HUDEP-2 (cell line): ENCODE measurements at regions not wholly inside any gene's neighbourhood (a gene's known extent, or its start where the extent isn't known, plus 50 kb on each side); places are given as distances from the start of the nearest gene placed in this dataset.

Experiments used
- DNase-seq, 76 experiments: peaks; one replicate each; lab custom pipeline; 2025; ENCODE audit not compliant: unreplicated experiment in 76 of 76; lab: John Stamatoyannopoulos, UW

DNA sequence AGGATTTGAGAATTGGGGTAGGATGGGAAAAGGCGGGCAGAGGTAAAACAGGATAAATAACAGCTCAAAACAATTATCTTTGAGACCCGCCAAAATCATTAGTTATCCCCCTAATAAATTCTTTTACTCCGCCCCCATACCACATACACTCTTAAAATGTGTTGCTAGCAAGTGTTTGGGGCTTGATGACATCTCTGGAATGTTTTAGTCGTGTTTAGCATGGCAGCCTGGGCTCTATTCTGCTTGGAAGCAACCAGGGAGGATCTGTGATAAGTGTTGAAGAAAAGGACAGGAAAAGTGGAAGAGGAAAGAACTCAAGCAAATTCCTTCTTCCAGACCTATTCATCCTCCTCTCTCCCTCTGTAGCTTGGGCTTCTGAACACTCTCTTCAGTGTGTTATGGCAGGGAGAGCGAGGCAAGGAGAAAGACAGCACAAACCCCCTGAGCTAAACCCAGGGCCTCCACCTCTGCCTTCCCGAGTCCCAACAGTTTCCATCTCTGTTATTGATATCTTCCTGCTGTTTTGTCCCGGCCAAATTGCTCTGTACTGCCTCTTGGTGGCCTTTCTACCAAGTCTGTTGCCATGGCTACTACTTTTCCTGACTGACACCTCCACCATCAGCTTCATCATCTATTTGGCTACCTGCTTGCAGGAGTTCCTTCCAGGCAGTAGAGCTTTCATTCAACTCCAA lies 135.8 kb downstream of the RPL22L1 start:
- no peak for DNase-seq

DNA sequence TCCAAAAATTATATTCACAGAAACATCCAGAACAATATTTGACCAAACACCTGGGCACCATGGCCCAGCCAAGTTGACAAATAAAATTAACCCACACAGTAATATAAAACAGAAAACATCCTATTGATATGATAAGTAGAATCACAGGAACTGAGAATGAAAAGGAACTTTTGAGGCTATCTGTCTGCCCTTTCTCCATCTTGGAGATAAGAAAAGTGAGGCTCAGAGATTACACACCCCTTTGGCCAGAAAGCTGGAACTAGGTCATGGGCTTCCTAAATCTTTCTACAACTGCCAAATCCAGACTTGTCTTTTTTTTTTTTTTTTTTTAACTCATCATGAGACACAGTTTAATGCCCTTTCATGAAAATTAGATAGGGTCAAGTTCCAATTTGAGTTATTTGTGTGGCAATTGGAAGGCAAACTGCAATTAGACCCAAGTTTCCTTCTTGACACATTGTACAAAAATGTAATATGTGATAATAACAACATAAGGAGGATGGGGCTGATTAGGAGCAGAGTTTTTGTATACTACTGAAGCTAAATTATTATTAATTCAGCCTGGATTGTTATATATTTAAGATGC lies 137.2 kb downstream of the RPL22L1 start:
- DNase-seq, result no peak

DNA sequence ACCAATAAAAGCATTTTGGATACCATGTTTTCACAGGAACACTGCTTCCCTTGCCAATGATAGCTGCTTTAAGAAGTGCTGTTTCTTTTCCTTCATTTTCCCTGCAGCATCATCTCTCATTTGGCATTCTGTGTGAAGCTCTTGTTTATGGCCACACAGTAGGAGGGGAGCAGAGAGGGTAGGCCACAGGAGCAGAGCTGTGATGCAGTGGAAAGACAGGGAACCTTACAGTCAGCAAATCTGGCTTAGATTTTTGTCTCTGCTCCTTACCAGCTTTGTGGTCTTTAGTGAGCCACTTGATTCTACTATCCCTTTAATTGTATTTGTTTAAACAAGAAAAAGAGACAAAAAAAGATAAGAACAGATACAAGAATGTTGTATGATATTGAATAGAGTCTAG lies 138.7 kb downstream of the RPL22L1 start:
- DNase-seq, result no peak

DNA sequence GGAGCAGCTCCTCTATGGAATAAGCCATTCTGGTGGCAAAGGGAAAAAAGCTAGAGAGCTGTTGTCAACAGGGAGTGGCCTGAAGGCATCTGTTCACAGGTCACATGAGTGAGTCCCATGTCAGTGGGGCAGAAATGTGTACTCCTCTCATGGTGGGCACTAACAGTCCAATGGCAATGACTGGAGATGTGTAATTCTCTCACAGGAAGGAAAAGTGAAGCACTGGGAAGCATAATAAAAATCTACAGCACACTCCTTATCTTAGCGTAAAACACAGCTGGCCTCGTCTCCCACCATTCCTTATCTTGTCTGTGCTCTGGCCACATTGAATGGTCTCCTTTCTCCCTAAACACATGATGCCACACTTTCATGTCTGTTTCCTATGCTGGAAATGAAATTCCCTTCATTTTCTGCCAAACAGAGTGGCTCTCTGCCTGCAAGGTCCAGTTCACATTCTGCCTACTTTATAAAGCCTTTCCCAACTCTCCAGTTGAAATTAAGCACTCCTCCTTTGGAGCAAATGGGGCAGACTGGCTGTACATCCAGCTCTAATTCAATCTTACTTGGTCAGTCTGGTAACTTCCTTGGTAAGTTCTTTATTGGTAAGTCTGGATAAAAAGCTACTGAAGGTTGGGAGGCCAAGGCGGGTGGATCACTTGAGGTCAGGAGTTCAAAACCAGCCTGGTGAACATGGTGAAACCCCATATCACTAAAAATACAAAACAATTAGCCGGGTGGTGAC lies 139.8 kb downstream of the RPL22L1 start:
- peak in 60 of 76 experiments; percentile 7 to 71 (median 36) for DNase-seq

DNA sequence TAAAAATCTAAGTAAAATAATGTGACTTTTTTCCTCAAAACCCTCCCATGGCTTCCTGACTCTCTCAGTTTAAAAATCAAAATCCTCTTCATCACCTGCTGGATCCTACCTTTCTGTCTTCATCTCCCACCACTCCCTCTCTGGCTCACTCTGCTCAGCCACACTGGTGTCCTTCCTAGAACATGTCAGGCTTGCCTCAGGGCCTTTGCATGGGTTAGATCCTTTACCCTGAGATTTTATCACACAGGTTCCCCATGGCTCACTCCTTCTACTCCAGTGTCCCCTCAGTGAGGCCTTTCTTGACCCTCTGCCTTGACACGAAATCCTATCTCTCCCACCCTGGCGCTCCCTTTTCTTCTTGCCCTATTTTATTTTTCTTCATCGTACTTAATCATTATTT lies 141.8 kb downstream of the RPL22L1 start:
- no peak for DNase-seq

DNA sequence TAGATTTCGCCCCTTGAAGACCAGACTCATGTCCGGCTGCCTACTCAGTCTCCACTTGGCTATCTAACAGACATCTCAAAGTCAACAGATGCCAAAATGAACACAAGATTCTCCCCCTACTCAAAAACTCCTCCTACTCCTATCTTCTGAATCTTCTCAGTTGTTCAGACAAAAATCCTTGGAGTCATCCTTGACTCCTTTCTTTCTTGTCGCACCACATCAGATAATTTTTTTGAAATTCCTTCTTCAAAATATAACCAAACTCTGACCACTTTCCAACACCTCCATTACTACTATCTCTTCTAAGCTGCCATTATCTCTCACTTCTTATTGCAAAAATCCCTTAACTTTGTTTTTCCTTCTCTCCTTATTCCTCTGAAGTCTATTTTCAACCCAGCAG lies 141.9 kb upstream of the SLC7A14 start:
- no peak for DNase-seq

DNA sequence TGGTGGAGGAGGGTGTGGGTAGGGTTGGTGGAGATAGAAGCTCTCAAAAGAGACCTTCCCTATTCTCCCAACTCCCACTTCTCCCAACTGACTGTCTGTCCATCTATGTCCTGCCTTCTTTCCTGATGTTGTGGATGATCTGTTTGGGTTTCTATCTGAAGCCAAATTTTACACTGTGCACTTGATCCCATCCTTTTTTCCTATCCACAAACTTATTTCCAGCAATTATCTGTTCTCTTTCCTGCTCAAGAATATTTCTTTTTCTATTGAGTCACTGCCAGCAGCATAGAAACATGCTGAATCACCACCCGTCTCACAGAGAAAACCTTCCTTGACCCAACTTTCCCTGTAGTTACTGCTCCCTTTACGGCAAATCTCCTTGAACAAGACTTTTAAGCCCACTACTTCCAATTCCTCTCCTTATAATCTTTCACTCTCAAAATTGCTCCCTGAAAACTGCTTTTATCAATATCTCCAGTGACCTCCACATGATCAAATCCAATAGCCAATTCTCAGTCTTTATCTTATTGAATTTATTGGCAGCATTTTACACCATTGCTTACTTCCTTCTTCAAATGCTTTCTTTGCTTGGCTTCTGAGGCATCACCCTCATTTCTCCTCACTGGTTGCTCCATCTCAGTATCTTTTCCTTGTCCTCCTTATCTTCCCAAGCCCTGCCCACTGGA lies 141.2 kb upstream of the SLC7A14 start:
- peak in 11 of 76 experiments; percentile 7 to 41 (median 29) for DNase-seq

DNA sequence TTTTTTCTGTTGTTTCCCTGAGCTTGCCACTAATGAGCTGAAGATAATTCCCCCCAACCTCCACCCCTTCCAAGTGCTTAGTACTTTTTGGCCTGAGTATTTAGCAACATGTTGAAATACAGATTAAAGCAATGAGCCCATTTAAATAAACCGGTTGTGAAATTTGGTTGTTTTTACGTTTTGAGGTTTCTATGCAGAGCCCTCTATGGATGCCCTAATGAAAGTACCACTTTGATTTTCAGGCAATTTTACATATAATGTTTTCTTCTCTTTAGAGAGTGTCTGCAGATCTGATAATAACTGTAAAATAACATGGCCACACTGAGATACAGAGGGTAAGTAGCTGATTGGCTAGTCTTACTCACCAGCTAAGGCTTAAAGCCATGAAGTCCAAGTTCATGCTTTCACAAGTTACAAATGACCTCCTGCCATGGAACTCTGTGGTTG lies 139.4 kb upstream of the SLC7A14 start:
- DNase-seq, result peak in 1 of 76 experiments; percentile 13

DNA sequence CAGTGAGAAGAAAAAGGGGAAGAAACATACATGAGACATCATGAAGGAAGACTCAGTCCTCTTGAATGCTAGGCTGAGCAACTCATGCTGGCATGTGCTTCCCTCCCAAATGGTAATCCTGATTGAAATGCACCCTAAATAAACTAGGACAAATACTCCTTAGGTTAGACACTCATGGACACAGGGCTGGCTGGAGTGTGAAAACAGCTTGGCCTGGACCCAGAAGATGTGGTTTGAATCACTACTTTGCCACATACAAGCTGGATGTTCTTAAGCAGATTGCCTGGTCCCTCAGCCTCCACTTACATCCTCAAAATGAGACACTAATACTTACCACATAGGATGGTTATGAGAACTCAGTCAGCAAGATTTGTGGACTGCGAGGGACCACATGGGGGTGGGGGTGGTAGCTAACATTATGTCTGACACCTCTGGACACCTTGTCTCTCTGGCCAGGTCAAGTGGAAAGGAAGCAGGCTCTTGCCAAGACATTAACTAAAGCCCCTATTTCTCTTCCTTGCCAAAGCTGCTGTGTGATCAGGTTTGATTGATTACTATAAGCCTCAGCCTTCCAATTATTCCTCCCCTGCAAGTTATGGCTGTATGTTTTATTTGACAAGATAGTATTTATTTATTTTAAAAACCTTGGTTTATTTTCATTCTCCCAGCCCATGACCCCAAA lies 138.9 kb upstream of the SLC7A14 start:
- no peak for DNase-seq

DNA sequence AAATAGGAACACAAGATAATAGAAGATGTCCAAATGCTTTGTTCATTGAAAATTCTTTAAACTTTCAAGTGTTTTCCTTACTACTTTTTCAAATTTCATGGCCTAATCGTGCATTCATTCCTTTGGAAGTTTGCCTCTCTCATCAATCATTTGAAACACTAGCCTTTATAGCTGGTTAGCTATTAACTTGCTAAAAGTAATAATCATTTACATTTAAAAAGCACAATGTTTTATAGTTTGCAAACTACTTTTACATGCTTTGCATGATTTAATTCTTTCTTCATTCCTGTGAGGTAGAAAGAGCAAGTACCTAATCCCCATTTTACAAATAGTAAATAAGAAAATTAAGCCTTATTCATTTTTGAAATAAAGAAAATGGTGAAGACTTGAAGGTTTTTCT lies 137.4 kb upstream of the SLC7A14 start:
- no peak for DNase-seq

DNA sequence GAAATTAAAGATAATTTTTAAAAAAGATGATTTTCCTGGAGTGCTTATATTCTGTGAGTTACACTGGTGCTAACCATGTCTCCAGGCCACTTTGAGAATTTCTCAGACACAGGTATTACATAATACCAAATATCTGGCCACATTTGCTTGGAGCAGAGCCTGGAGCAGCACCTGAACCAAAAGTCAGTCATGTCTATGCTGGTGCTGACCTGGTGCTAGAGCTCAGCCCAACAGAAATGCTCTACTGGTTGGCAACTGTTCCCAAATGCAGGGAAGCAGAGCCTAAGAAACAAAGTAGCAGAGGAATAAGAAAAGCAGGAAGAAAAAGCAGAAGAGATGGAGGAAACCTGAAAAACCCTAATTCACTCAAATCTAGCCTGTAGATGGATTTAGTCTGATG lies 135.7 kb upstream of the SLC7A14 start:
- no peak for DNase-seq

DNA sequence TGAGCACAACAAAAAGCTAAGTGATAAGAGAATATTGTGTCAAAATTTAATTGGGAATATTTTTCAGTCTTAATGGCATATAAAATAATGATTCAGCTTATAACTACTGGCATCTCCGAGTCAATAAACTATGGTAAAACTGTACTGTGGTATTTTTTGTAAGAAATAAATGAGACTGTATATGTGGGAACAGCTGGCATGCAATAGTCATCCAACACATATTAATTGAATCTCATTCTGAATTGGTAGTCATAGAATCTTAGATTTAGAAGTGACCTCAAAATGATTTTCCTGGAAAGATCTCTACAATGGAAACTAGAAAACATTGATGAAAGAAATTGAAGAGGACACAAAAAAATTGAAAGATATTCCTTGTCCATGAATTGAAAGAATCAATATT lies 133.4 kb upstream of the SLC7A14 start:
- DNase-seq, result no peak

DNA sequence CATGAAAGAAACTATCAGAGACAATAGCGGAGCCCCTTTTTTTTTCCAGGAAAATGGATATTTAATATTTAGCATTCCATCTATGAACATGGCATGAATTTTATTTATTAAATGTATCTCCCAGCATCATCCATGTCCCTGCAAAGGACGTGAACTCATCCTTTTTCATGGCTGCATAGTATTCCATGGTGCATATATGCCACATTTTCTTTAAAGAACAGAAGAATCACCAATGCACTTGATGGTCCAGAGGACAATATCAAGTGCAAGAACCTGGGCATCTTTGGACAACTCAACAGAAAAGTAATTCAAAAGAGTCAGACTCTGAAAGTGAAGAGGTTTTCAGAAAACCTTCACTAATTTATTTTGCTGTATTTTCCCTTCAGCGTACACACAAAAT lies 133.0 kb upstream of the SLC7A14 start:
- DNase-seq, result no peak

DNA sequence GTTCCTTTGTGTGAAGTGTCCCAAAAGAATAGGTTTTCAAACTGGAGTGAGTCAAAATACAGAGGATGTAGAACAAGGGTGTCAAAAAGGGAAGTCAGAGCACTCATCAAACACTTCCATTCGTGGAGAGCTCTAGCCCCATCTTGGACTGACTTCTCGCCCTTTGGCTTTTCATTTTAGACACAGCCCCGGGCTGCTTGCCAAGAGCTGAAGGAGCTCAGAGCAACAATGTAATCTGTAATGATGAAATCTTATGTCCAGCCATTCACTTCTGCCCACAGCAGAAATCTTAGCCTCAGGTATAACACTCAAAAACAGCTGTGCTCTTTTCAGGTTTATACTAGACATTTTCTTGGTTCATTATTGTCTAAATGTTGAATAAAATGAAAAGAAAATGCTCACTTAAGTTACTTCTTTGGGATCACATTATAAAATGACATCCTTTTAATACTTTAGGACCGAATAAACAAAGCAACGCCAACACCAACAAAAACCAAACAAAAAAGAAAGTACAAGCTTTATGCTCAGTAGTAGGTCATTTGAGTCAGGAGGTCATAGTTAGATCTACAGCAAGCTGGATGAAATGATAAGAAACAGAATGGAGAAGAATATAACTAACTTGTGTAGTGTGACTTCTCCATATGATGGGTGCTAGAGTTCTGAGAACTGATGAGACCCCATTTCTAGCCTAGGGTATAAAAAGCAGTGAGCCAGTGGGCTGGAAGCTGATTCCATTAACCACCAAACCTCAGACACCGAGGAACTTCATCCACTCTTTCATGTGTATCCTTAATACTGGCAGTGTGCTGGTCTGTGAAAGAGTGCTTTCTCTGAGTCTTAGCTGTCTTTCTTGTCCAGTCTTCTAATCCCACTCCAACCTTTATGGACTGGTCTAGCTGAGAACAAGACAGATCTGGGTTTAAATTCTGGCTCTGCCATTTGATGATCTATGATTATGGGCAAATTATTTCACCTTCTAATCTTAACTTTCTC lies 131.8 kb upstream of the SLC7A14 start:
- peak in 11 of 76 experiments; percentile 8 to 33 (median 13) for DNase-seq

DNA sequence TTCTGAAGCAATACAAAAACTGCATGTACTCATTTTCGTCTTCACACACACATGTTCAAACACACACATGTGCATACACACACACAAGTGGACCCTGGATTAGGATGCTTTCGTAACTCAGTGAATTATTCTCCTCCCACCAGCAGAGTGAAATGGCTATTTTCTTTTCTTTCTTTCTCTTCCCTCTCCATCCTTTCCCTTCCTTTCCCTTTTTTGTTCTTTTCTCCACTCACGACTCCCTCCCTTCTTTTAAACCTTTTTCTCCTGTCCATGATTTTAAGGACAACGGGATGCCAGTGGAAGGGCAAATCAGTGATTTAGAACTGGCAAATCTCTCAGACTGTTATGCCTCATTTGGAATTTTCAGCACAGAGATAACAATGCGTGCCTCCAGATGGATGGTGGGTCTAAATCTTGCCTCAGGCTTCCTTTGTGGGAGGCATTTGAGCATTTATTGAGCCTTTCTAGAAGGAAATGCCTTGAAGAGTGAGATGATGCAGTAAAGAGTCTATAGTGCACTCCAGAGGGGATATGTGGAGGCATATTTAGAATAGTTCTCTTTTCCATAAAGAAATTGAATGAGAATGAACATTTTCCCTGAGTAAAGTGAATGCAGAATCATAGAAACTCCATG lies 130.4 kb upstream of the SLC7A14 start:
- no peak for DNase-seq

DNA sequence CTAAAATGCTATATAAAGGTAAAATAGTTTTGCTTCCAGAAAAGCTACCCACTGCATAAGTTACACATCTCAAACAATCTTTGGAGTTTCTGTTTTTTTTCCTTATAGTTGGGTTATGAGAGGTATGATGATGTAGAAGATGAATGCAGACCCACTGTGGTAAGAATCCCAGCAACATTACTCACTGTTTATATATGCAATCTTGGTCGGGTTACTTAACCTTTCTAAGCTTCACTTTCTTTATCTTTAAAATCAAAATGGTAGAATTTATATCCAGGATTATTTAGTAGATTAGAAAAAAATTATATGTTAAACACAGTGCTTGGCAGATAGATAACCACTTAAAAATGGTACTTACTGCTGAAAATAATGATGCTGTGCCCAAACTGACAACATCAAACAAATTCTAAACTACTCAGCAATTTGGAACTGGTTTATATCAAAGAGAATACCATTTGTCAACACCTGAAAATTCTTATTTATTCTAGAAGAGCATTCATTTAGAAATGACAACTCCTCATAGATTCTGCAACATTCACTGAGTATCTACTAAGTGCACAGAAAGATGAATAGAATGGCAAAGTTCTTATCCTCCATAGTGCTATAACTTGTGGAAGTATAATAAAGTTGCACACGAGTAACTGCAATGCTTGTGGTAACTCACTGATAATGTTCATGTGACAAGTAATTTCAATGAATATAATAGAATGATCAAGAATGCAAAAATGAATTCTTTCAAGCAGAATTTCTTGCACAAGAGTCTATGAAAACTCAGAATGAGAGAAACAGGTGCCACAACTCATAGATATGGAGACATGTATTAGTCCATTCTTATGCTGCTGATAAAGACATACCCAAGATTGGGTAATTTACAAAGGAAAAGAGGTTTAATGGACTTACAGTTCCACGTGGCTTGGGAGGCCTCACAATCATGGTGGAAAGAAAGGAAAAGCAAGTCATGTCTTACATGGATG lies 129.0 kb upstream of the SLC7A14 start:
- DNase-seq, result no peak

DNA sequence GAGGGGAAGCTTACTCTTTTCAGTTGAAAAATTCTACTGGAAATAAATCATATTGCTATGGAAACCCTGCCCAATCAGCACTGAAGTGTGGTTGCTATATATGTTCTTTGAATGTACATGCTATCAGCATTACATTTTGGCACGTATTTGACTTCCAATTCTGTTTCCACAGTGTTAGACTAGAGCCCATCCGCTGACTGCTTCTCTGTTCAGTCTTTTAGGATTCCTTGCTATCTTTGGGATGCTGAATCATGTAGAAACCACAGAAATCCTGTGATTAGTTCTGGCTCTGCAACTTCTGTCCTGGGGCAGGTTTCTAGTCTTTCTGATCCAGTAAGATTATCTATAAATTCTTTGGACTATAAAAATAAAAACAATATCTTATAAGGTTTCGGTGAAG lies 128.2 kb upstream of the SLC7A14 start:
- no peak for DNase-seq

DNA sequence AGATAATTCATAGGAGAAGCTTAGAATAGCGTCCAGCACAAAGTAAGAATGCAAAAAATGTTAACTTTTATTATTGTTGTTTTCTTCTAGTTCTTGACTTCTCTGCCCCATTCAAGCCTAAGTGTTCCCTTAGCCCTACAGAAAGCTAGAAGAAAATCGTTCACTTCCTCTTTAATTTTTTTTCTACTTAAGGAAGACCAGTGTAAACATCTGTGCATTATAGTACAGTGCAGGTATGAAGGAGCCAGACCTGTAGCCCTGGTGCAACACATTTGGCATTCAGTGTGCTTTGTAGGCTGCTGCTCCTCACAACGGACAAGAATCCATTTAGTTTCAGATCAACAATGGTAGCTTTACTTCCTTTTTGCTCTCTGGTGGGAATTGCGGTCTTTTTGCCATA lies 127.8 kb upstream of the SLC7A14 start:
- DNase-seq, result no peak
